GM18519 (cell line): ENCODE measurements at regions not wholly inside any gene's neighbourhood (a gene's known extent, or its start where the extent isn't known, plus 50 kb on each side); places are given as distances from the start of the nearest gene placed in this dataset.
A peak's percentile ranks its signal among the peaks of the same experiment; 100 is the strongest.

Source experiments
- ATAC-seq: cut with Tn5 transposase; IDR thresholded peaks from one replicate; pipeline ENCODE4 v1.9.1; 2021; ENCODE audit warnings: mild to moderate bottlenecking, moderate library complexity; ENCODE audit not compliant: unreplicated experiment, low FRiP score

- no peak for ATAC-seq
Observed at GRCh38 chr2:212945526-212945925, 205.9 kb downstream of the IKZF2 start.

GRCh38 chr2:212943351-212943750 is 208.1 kb downstream of the IKZF2 start:
- no peak for ATAC-seq

- ATAC-seq = no peak
Observed at GRCh38 chr2:212941361-212941760, 210.1 kb downstream of the IKZF2 start.

- no peak for ATAC-seq
Observed at GRCh38 chr2:212940816-212941215, 210.6 kb downstream of the IKZF2 start.

- no peak for ATAC-seq
Observed at GRCh38 chr2:212939777-212940531, 211.5 kb downstream of the IKZF2 start.

GRCh38 chr2:212938144-212938793 is 213.1 kb downstream of the IKZF2 start:
- no peak for ATAC-seq

- ATAC-seq = no peak
Observed at GRCh38 chr2:212936572-212936971, 214.8 kb downstream of the IKZF2 start.

- no peak for ATAC-seq
Observed at GRCh38 chr2:212935752-212936151, 215.7 kb downstream of the IKZF2 start.

GRCh38 chr2:212931271-212931670 is 220.1 kb downstream of the IKZF2 start:
- no peak for ATAC-seq

- no peak for ATAC-seq
Observed at GRCh38 chr2:212930556-212931260, 220.7 kb downstream of the IKZF2 start.

- ATAC-seq = no peak
Observed at GRCh38 chr2:212929971-212930370, 221.4 kb downstream of the IKZF2 start.

GRCh38 chr2:212929116-212929515 is 222.3 kb downstream of the IKZF2 start:
- ATAC-seq = peak; percentile 47

GRCh38 chr2:212928681-212929080 is 222.7 kb downstream of the IKZF2 start:
- ATAC-seq = no peak

- no peak for ATAC-seq
Observed at GRCh38 chr2:212926940-212927339, 224.5 kb downstream of the IKZF2 start.

GRCh38 chr2:212923393-212923792 is 228.0 kb downstream of the IKZF2 start:
- ATAC-seq = no peak

GRCh38 chr2:212922701-212923100 is 228.7 kb downstream of the IKZF2 start:
- no peak for ATAC-seq

- ATAC-seq = no peak
Observed at GRCh38 chr2:212921711-212922110, 229.7 kb downstream of the IKZF2 start.

- ATAC-seq = no peak
Observed at GRCh38 chr2:212921061-212921460, 230.4 kb downstream of the IKZF2 start.

GRCh38 chr2:212919238-212919637 is 232.2 kb downstream of the IKZF2 start:
- ATAC-seq = no peak

- no peak for ATAC-seq
Observed at GRCh38 chr2:212918336-212918735, 233.1 kb downstream of the IKZF2 start.

- ATAC-seq = peak; percentile 64
Observed at GRCh38 chr2:212915121-212915782, 236.2 kb downstream of the IKZF2 start.
